Body of pancreas (tissue), 4 donors: ENCODE measurements at regions not wholly inside any gene's neighbourhood (a gene's known extent, or its start where the extent isn't known, plus 50 kb on each side); places are given as distances from the start of the nearest gene placed in this dataset.

ENCODE experiments used
- POLR2A ChIP-seq, 3 donors: fragments of 450-650 bp; IDR thresholded peaks; one replicate each; pipeline ENCODE4 v1.6.1; 2016; ENCODE audit warnings: antibody characterized with exemption in 3 of 3, mild to moderate bottlenecking in 2 of 3
- TF ChIP-seq, protein P1 (sequence below), 7 experiments: fragments of 450-650 bp in 4 of 7; fragments of 200-600 bp in 3 of 7; sonication (generic) in 3 of 7; IDR thresholded peaks; one replicate each; pipeline ENCODE4 v1.5.1; 2016 to 2019; ENCODE audit warnings: antibody characterized with exemption in 7 of 7

GRCh38 chr12:27875677-27876076, 95.6 kb upstream of the MANSC4 start:
- TF ChIP-seq, protein P1, sequence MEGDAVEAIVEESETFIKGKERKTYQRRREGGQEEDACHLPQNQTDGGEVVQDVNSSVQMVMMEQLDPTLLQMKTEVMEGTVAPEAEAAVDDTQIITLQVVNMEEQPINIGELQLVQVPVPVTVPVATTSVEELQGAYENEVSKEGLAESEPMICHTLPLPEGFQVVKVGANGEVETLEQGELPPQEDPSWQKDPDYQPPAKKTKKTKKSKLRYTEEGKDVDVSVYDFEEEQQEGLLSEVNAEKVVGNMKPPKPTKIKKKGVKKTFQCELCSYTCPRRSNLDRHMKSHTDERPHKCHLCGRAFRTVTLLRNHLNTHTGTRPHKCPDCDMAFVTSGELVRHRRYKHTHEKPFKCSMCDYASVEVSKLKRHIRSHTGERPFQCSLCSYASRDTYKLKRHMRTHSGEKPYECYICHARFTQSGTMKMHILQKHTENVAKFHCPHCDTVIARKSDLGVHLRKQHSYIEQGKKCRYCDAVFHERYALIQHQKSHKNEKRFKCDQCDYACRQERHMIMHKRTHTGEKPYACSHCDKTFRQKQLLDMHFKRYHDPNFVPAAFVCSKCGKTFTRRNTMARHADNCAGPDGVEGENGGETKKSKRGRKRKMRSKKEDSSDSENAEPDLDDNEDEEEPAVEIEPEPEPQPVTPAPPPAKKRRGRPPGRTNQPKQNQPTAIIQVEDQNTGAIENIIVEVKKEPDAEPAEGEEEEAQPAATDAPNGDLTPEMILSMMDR (IDR thresholded peaks at IDR 0.05): no peak
- no peak for TF ChIP-seq POLR2A (IDR thresholded peaks at IDR 0.05)
